Mesothelial cell of epicardium (in vitro differentiated cells): ENCODE measurements at regions not wholly inside any gene's neighbourhood (a gene's known extent, or its start where the extent isn't known, plus 50 kb on each side); places are given as distances from the start of the nearest gene placed in this dataset.

Experiments
- DNase-seq, 2 experiments: peaks; one replicate each; pipeline ENCODE4 v3.0.0; 2021; ENCODE audit warnings: low spot score in 2 of 2; ENCODE audit not compliant: unreplicated experiment in 2 of 2
- H3K27ac Mint-ChIP-seq: 2 replicates; pipeline ENCODE4 v1.8.0; 2021; ENCODE audit warnings: mixed read lengths
- H3K27me3 Mint-ChIP-seq: 2 replicates; pipeline ENCODE4 v1.8.0; 2021; ENCODE audit warnings: low read depth, mixed read lengths
- H3K36me3 Mint-ChIP-seq: 2 replicates; pipeline ENCODE4 v1.8.0; 2021; ENCODE audit warnings: mixed read lengths
- H3K4me1 Mint-ChIP-seq: 2 replicates; pipeline ENCODE4 v1.8.0; 2021; ENCODE audit warnings: mixed read lengths
- H3K4me3 Mint-ChIP-seq: 2 replicates; pipeline ENCODE4 v1.8.0; 2021; ENCODE audit warnings: mild to moderate bottlenecking, moderate library complexity, mixed read lengths
- H3K9me3 Mint-ChIP-seq: 2 replicates; pipeline ENCODE4 v1.8.0; 2021; ENCODE audit warnings: mixed read lengths
- CTCF ChIP-seq: fragments of 200-600 bp; sonication (generic); IDR thresholded peaks from one replicate; pipeline ENCODE4 v1.5.0; 2021; ENCODE audit warnings: antibody characterized with exemption; ENCODE audit not compliant: unreplicated experiment

- H3K9me3 Mint-ChIP-seq = no peaks in the 10 kb centered on the region
- no peak for TF ChIP-seq CTCF
- H3K4me1 Mint-ChIP-seq = peaks cover 21% of the 10 kb centered on the region
- no peak for DNase-seq
- H3K4me3 Mint-ChIP-seq = no peak overlapping the region
- H3K27ac Mint-ChIP-seq = peak overlapping the region; percentile 69
- no peaks in the 10 kb centered on the region for H3K27me3 Mint-ChIP-seq
- H3K36me3 Mint-ChIP-seq = no peaks in the 10 kb centered on the region
Observed at GRCh38 chr4:112895811-112896608, 153.4 kb upstream of the ANK2 start.

DNA sequence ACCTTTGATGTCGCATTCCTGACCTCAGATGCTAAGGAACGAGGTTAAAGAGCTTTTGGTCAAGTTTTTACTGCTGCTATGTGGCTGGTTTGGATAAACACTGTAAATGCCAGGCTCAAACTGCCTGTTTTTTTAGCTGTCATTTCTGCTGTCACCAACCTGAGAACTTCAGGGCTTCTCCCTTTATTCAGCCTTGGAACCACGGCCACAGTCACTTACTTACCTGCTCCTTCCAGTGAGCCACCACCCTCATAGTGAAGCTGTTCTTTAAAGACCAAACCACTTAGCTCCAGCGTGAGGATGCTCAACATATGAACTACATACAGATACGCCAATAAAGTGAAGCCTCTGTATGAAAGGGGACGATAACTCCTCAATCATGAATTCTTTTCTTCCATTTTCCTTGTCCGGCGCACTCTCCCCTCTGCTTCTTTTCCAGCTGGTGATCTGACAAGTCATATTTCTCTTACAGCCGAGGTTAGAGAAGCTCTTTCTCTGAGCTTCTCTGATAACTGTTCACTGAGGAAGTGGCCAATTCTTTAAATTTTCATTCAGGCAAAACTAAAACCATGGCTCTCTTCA is 152.8 kb upstream of the ANK2 start:
- Mint-ChIP-seq H3K4me1 (peaks cover 21% of the 10 kb centered on the region), H3K27me3 (no peaks in the 10 kb centered on the region), H3K27ac (peak overlapping the region; percentile 69), H3K36me3 (no peaks in the 10 kb centered on the region), H3K4me3 (no peak overlapping the region), H3K9me3 (no peaks in the 10 kb centered on the region)
- no peak for TF ChIP-seq CTCF
- DNase-seq = no peak

- no peaks in the 10 kb centered on the region for H3K9me3 Mint-ChIP-seq
- no peaks in the 10 kb centered on the region for H3K27me3 Mint-ChIP-seq
- no peaks in the 10 kb centered on the region for H3K36me3 Mint-ChIP-seq
- H3K4me3 Mint-ChIP-seq = no peak overlapping the region
- no peak overlapping the region for H3K27ac Mint-ChIP-seq
- DNase-seq = no peak
- H3K4me1 Mint-ChIP-seq = peaks cover 21% of the 10 kb centered on the region
- TF ChIP-seq CTCF = no peak
Observed at GRCh38 chr4:112897543-112897942, 151.9 kb upstream of the ANK2 start.

- Mint-ChIP-seq H3K27me3 (no peaks in the 10 kb centered on the region), H3K27ac (no peak overlapping the region), H3K36me3 (no peaks in the 10 kb centered on the region), H3K9me3 (no peaks in the 10 kb centered on the region), H3K4me3 (no peak overlapping the region), H3K4me1 (peaks cover 21% of the 10 kb centered on the region)
- no peak for DNase-seq
- TF ChIP-seq CTCF = no peak
Observed at GRCh38 chr4:112898357-112899141, 150.9 kb upstream of the ANK2 start.

- Mint-ChIP-seq H3K4me3 (no peak overlapping the region), H3K36me3 (no peaks in the 10 kb centered on the region), H3K9me3 (no peaks in the 10 kb centered on the region), H3K27ac (no peak overlapping the region), H3K4me1 (peaks cover 21% of the 10 kb centered on the region), H3K27me3 (no peaks in the 10 kb centered on the region)
- no peak for TF ChIP-seq CTCF
- no peak for DNase-seq
Observed at GRCh38 chr4:112900416-112900815, 149.0 kb upstream of the ANK2 start.
